ENCODE measurements at regions not wholly inside any gene's neighbourhood (a gene's known extent, or its start where the extent isn't known, plus 50 kb on each side); places are given as distances from the start of the nearest gene placed in this dataset.

DNA sequence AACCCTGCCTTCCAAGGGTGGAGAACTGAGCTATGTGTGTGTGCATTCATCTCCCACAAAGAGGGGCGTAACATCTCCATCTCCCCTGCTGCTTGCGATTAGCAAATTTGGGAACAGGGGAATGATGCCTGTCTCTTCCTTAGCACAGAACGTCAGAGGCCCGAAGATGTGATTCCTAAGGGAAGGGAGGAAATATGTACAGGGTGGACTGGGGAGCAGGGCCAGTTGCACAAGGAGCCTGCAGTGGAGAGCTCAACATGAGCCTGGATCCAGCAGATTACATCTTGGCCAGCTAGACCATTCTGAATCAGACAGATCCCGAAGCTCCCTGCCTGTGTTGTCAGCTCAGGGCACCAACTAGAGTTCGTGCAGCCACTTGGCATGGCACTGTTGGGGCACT lies 118.1 kb downstream of the NGF start:
- no peaks in the 10 kb centered on the region for H4K20me1 ChIP-seq (replicated peaks in 1 of 2; ENCODE audit: control insufficient read depth in 1 of 2, insufficient read depth in 2 of 2, low read length in 2 of 2)
- CTCF ChIA-PET (ENCODE audit: partially characterized antibody), result interaction anchor here (0.6 to 1.5 kb wide), 8 partner anchors 9 to 630 kb away, joined by 3 read pairs; no protein-coding TSS in a partner anchor
- peak overlapping the region; percentile 71; the same call in 1 of the 2 replicates for H2AFZ ChIP-seq (ENCODE audit: low read length)

More for the DNA sequence above, 118.1 kb downstream of the NGF start:
- no peak overlapping the region for H4K5ac ChIP-seq (ENCODE audit: insufficient read length, low read depth, low read length)
- H3K4me2 ChIP-seq (ENCODE audit: insufficient read depth in 1 of 2, low read depth in 2 of 2, low read length in 2 of 2), result no peak overlapping the region
- no peaks in the 10 kb centered on the region for H3K23me2 ChIP-seq (ENCODE audit: low read depth, low read length)
- H3K9me3 ChIP-seq (ENCODE audit: insufficient read depth in 2 of 2, low read depth in 1 of 2, low read length in 1 of 2), result no peaks in the 10 kb centered on the region
- H3K4me3 ChIP-seq (ENCODE audit: extremely low read depth in 1 of 4, insufficient read depth in 2 of 4, low read depth in 3 of 4, low read length in 4 of 4), result no peak overlapping the region
- WGBS, 2 experiments (ENCODE audit: extremely low coverage in 1 of 2, insufficient coverage in 1 of 2, insufficient read length in 1 of 2, insufficient replicate concordance in 2 of 2, low coverage in 1 of 2, low lambda C conversion rate in 2 of 2, missing lambda C conversion rate in 1 of 2), result 81% methylated on average over 6 of the region's 6 CpGs; no CpG with 5 or more reads in 1 of the 2 experiments
- 0 out of 2 replicates have a peak overlapping the region, but pooled peaks have one; percentile 32 for H2BK15ac ChIP-seq (ENCODE audit: low read length)
- FAIRE-seq (no peak), DNase-seq (ENCODE audit: low read depth in 1 of 2, low spot score in 2 of 2) (no peak)
- no peaks in the 10 kb centered on the region for H3K27me3 ChIP-seq (replicated peaks in 1 of 4; ENCODE audit: control insufficient read depth in 3 of 4, extremely low read depth in 1 of 4, insufficient read depth in 3 of 4, low read length in 3 of 4)
- no peak overlapping the region for H3K4ac ChIP-seq (replicated peaks; ENCODE audit: insufficient read length, low read depth, low read length)
- H3K14ac ChIP-seq (ENCODE audit: insufficient read length), result no peak overlapping the region
- no peaks in the 10 kb centered on the region for H3K79me2 ChIP-seq (ENCODE audit: control insufficient read depth in 1 of 2, insufficient read depth in 2 of 2, low read length in 2 of 2)
- H2BK120ac ChIP-seq (replicated peaks; ENCODE audit: low read depth, low read length), result no peak overlapping the region
- TF ChIP-seq HDAC6 (IDR thresholded peaks at IDR 0.05; ENCODE audit: low read depth, low read length) (no peak), SUZ12 (IDR thresholded peaks at IDR 0.05; ENCODE audit: low read length) (no peak), BCL11A (IDR thresholded peaks at IDR 0.05; ENCODE audit: low read depth in 2 of 2, low read length in 2 of 2) (no peak)
- TF ChIP-seq, protein P1, sequence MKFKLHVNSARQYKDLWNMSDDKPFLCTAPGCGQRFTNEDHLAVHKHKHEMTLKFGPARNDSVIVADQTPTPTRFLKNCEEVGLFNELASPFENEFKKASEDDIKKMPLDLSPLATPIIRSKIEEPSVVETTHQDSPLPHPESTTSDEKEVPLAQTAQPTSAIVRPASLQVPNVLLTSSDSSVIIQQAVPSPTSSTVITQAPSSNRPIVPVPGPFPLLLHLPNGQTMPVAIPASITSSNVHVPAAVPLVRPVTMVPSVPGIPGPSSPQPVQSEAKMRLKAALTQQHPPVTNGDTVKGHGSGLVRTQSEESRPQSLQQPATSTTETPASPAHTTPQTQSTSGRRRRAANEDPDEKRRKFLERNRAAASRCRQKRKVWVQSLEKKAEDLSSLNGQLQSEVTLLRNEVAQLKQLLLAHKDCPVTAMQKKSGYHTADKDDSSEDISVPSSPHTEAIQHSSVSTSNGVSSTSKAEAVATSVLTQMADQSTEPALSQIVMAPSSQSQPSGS (IDR thresholded peaks at IDR 0.05; ENCODE audit: low read length), result no peak
- no peak overlapping the region for H3K56ac ChIP-seq (replicated peaks; ENCODE audit: insufficient read length, low read depth, low read length)
- no peak overlapping the region for H3K23ac ChIP-seq (ENCODE audit: insufficient read length)
- H2BK20ac ChIP-seq (ENCODE audit: low read length), result no peak overlapping the region
- H3K27ac ChIP-seq (ENCODE audit: low read depth, low read length), result no peak overlapping the region
- POLR2A ChIA-PET (ENCODE audit: partially characterized antibody), result interaction anchor here (1.1 kb wide), 1 partner anchor 9 kb away, joined by 3 read pairs; no protein-coding TSS in a partner anchor
- H3K79me1 ChIP-seq (ENCODE audit: low read depth, low read length), result no peaks in the 10 kb centered on the region
- H3K9ac ChIP-seq (replicated peaks in 1 of 4; ENCODE audit: extremely low read depth in 1 of 4, low read depth in 3 of 4, low read length in 3 of 4), result no peak overlapping the region
- H2BK5ac ChIP-seq (ENCODE audit: low read depth, low read length), result no peak overlapping the region
- peaks cover 0 to 9% (median 2%) of the 10 kb centered on the region in 4 experiments; a peak in 3 of 7 replicates for H3K4me1 ChIP-seq (replicated peaks in 1 of 4; ENCODE audit: control insufficient read depth in 3 of 4, insufficient read depth in 4 of 4, low read length in 3 of 4)
- no peak overlapping the region for H4K8ac ChIP-seq (ENCODE audit: extremely low read depth, insufficient read depth, low read length)
- H3K18ac ChIP-seq (ENCODE audit: extremely low read depth, low read length), result no peak overlapping the region
- H2BK12ac ChIP-seq (ENCODE audit: low read depth, low read length), result no peak overlapping the region
- no peaks in the 10 kb centered on the region for H3K36me3 ChIP-seq (ENCODE audit: control insufficient read depth in 2 of 4, insufficient read depth in 4 of 4, low read length in 3 of 4)
- H4K91ac ChIP-seq (replicated peaks; ENCODE audit: insufficient read length, low read length), result no peak overlapping the region
- H2AK5ac ChIP-seq (ENCODE audit: low read depth, low read length), result no peak overlapping the region

Data from H1 (cell line).